ENCODE measurements at regions not wholly inside any gene's neighbourhood (a gene's known extent, or its start where the extent isn't known, plus 50 kb on each side); places are given as distances from the start of the nearest gene placed in this dataset.

DNA sequence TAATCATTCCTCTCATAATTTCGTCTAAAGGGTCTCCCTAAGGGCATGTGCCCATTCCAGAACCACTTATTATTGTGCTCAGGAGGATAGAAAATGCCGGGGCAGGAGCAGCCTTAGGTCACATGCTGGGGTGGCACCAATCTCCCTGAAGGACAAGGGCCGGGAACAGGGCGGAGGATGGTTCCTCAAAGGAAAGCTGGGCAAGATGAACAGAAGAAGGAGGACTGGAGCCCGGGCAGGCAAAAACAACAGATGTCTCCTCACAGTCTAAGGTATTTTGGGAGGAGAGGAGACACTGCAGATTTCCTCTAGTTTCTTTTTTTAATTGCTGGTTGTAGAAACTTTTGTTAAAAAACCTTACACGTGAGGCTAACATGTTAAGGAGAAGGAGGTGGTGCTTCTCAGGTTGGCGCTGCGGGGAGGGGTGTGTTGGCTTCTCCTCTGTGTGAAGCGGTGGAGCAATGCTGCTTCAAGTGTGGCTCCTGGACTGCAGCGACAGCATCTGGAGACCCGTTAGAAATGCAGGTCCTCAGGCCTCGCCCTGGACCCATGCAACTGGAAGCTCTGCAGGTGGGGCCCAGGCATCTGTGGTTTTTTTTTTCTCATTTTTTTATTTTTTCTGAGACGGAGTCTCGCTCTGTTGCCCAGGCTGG is 164.8 kb downstream of the AACS start:
- intact Hi-C loops (cut with micrococcal nuclease; ENCODE audit: unreplicated experiment), result no loop called here
- CTCF ChIA-PET, result no interaction called here
- BruUV-seq (replicated peaks), result no TSS peak
- no peaks in the 10 kb centered on the region for H3K9me3 Mint-ChIP-seq (ENCODE audit: low read depth, unreplicated experiment)
- no peak overlapping the region for H3K27ac Mint-ChIP-seq (ENCODE audit: unreplicated experiment)
- H3K27me3 Mint-ChIP-seq (ENCODE audit: unreplicated experiment), result peaks cover 80% of the 10 kb centered on the region
- TF ChIP-seq CTCF (IDR thresholded peaks at IDR 0.05; ENCODE audit: unreplicated experiment), result no peak
- no peak overlapping the region for H3K4me3 Mint-ChIP-seq (ENCODE audit: low read depth, unreplicated experiment)
- no peak for DNase-seq
- no peaks in the 10 kb centered on the region for H3K36me3 Mint-ChIP-seq (ENCODE audit: insufficient read depth, unreplicated experiment)
- H3K4me1 Mint-ChIP-seq (ENCODE audit: low read depth, unreplicated experiment), result no peaks in the 10 kb centered on the region

DNA sequence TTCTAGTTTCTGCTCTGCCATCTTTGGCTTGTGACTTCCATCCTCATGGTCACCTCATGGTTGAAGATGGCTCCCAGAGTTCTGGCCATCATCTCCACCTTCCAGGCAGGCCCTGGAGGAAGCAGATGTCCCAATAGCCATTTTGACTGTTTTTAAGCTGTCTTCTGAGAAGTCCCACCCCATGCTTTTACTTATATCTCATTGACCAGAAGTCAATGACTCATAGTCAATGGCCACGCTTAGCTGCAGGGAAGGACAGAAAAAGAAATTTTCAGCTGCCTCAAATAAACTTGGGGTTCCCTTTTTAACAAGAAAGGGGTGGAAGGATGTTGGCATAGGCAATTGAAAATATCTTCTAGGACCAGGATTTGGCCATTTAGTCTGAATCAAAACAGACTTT is 168.1 kb downstream of the AACS start:
- no peak overlapping the region for H3K27ac Mint-ChIP-seq (ENCODE audit: unreplicated experiment)
- DNase-seq, result no peak
- H3K36me3 Mint-ChIP-seq (ENCODE audit: insufficient read depth, unreplicated experiment), result no peaks in the 10 kb centered on the region
- H3K4me3 Mint-ChIP-seq (ENCODE audit: low read depth, unreplicated experiment), result no peak overlapping the region
- peaks cover 75% of the 10 kb centered on the region for H3K27me3 Mint-ChIP-seq (ENCODE audit: unreplicated experiment)
- no TSS peak for BruUV-seq (replicated peaks)
- no peaks in the 10 kb centered on the region for H3K9me3 Mint-ChIP-seq (ENCODE audit: low read depth, unreplicated experiment)
- no peak for TF ChIP-seq CTCF (IDR thresholded peaks at IDR 0.05; ENCODE audit: unreplicated experiment)
- intact Hi-C loops (cut with micrococcal nuclease; ENCODE audit: unreplicated experiment), result no loop called here
- H3K4me1 Mint-ChIP-seq (ENCODE audit: low read depth, unreplicated experiment), result no peaks in the 10 kb centered on the region
- CTCF ChIA-PET, result no interaction called here

GRCh38 chr12:125239563-125239962 is 174.3 kb downstream of the AACS start:
- CTCF ChIA-PET, result no interaction called here
- Mint-ChIP-seq H3K27ac (ENCODE audit: unreplicated experiment) (no peak overlapping the region), H3K9me3 (ENCODE audit: low read depth, unreplicated experiment) (no peaks in the 10 kb centered on the region), H3K4me3 (ENCODE audit: low read depth, unreplicated experiment) (no peak overlapping the region), H3K36me3 (ENCODE audit: insufficient read depth, unreplicated experiment) (no peaks in the 10 kb centered on the region), H3K27me3 (ENCODE audit: unreplicated experiment) (peaks cover 63% of the 10 kb centered on the region), H3K4me1 (ENCODE audit: low read depth, unreplicated experiment) (no peaks in the 10 kb centered on the region)
- DNase-seq, result no peak
- no TSS peak for BruUV-seq (replicated peaks)
- no peak for TF ChIP-seq CTCF (IDR thresholded peaks at IDR 0.05; ENCODE audit: unreplicated experiment)
- intact Hi-C loops (cut with micrococcal nuclease; ENCODE audit: unreplicated experiment), result loop anchor here (5.0 kb wide), 2 partner anchors 93 to 813 kb away; no protein-coding TSS in a partner anchor

GRCh38 chr12:125240717-125241116 is 175.5 kb downstream of the AACS start:
- Mint-ChIP-seq H3K27me3 (ENCODE audit: unreplicated experiment) (peaks cover 63% of the 10 kb centered on the region), H3K4me1 (ENCODE audit: low read depth, unreplicated experiment) (no peaks in the 10 kb centered on the region), H3K9me3 (ENCODE audit: low read depth, unreplicated experiment) (no peaks in the 10 kb centered on the region), H3K36me3 (ENCODE audit: insufficient read depth, unreplicated experiment) (no peaks in the 10 kb centered on the region), H3K4me3 (ENCODE audit: low read depth, unreplicated experiment) (no peak overlapping the region), H3K27ac (ENCODE audit: unreplicated experiment) (no peak overlapping the region)
- intact Hi-C loops (cut with micrococcal nuclease; ENCODE audit: unreplicated experiment), result no loop called here
- TF ChIP-seq CTCF (IDR thresholded peaks at IDR 0.05; ENCODE audit: unreplicated experiment), result no peak
- CTCF ChIA-PET, result no interaction called here
- BruUV-seq (replicated peaks), result no TSS peak
- no peak for DNase-seq
